Amniotic stem cell (primary cell): ENCODE measurements at regions not wholly inside any gene's neighbourhood (a gene's known extent, or its start where the extent isn't known, plus 50 kb on each side); places are given as distances from the start of the nearest gene placed in this dataset.
A peak's percentile ranks its signal among the peaks of the same experiment; 100 is the strongest.
"Not testable (repeated sequence)": the region's sequence is repeated elsewhere in the genome, so short reads cannot be mapped to it uniquely, and the experiment has no call there.

Experiments
- DNase-seq: peaks from one replicate; lab custom pipeline; 2025; lab: John Stamatoyannopoulos, UW

DNA sequence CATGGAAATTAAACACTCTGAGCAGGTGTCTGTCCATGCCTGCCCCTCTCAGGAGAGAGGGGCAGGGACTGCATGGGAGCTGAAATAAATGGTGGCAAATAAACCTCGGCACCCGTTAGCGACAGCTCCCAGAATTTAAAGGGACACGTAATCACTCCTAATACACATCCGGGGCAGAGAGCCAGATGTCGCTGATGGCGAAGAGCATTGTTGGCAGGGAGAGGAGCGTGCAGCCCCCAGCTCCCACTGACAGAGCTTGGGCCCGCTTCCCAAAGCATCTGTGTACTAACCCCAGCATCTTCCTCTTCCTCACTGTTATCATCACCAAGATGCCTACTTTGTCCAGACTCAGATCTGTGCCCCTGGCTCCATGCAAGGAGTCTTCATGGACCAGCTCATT, 85.8 kb downstream of the IRX5 start:
- no peak for DNase-seq

DNA sequence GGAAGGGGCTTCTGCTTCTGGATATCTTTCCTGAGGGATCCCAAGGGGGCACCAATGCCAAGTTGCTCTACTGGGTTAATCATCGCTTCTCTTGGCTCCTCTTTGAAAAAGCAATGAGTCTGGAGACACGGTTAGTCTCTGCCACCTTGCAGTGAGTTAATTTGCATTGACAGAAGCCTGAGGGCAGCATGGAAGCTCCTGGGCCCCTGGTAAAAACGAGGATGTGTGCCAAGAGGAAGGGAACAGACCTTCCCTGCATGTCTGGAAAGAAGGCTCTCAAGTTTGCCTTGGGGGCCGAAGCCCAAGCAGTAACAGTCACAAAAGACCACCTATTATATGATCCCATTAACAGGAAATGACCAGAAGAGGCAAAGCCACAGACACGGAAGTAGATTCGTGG, 86.7 kb downstream of the IRX5 start:
- no peak for DNase-seq

DNA sequence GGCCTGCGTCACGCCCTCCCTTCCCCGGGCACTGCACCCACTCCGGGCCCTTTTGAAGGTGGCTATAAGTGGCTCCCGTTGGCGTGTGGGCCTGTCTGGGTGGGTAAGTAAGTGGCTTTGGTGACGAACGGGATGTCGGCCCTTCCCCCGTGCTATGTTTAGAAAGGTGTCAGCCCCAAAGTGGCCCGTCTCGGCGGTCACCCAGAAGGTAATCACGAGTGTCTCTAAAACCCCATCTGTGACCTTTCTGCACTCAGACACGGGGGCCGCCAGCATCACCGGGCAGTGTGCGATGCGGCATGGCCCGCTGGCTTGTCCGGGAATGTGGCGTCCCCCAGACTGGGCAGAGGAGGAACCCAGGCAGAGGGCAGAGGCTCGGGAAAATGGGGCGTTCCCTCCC, 88.2 kb downstream of the IRX5 start:
- DNase-seq, result no peak

DNA sequence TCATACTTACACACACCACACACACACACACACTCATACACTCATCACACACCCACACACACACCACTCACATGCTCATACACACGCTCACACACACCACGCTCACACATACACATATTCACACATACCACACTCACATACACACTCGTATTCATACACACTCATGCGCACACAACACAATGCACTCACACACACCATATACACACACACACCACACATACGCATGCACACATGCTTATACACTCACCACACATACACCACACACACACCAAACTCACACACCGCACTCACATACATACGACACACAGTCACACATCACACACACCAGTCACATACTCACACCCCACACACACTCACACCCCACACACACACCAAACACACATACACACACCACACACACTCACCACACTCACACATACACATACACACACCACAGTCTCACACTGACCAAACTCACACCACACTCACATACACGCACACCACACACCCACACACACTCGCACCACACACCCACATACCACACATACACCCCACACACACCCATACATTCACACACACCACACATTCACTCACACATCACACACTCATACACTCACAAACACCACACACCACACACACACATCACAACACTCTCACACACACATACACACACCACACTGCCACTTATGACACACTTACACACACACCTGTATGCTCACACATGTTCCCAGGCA, 88.9 kb downstream of the IRX5 start:
- no peak for DNase-seq

DNA sequence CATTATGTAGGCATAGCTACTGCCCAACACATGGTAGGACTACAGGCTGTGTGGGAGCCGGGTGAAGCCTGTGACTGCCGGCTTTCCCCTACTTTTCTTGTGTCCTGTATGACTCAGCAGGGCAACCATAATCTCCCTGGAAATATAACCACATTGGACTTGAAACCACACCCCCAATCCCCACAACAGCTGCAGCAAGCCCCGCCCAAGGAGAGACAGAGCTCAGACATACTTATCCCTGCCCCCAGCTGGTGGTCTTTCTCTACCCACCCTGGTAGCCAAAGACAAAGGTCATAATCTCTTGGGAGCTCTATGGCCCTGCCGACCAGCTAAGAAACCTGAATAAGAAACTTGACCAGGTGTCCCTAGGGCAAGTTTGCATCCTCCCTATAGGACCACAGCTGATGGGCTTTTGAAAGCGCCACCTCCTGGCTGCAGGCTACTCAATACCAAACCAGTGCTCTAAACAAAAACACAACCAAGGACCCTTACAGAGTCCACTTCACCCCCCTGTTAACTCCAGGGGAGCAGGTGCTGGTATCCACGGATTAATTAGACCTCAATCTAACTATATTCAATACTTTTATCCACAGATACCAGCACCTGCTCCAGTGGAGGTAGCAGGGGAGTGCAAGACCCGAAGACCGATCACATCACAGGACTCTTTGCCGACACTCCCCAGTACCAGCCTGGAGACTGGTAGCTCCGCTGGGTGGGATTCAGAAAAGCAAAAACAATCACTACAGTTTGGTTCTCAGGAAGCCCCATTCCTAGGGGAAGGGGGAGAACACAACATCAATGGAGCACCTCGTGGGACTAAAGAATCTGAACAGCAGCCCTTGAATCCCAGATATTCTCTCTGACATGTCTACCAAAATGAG, 91.2 kb downstream of the IRX5 start:
- DNase-seq, result no peak

DNA sequence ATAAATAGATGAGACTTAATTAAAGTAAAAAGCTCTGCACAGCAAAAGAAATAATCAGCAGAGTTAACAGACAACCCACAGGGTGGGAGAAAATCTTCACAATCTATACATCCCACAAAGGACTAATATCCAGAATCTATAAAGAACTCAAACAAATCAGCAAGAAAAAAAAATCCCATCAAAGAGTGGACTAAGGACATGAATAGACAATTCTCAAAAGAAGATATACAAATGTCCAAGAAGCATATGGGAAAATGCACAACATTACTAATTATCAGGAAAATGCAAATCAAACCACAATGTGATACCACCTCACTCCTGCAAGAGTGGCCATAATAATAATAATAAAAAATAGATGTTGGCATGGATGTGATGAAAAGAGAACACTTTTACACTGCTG, 96.6 kb downstream of the IRX5 start:
- not testable (repeated sequence) for DNase-seq

DNA sequence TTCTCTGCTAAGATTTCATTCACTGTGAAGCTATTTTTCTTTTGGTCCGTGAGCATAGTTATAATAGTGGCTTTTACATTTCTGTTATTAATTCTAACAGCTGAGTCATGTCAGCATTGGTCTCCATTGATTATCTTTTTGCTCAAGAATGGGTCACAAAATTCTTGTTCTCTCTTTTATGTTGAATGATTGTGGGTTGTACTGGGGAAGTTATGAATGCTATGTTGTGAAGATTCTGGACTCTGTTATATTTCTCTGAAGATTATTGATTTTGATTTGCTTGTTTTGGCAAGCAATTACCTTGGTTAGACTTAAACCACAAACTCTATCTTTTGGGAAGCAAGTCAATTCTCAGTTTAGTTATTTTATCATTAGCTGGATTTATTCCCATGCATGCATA, 98.8 kb downstream of the IRX5 start:
- no peak for DNase-seq

DNA sequence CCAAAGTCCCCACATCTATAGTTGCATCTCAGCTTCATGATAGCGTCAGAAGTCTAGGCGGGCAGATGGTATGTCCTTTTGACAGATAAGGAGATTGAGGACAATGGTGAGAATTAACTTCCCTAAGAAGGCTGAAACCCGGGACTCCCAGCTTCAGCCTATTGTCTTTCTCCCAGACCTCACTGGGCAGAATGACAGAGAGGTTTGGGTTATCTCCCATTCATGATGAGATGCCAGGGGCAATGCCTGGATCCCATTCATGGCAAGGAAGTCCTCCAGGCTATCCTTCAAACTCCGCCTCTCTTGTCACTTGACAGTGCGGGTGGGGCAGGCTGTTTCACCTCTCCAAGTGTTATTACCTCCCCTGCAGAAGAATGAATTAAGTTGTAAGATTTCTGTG, 100.3 kb downstream of the IRX5 start:
- no peak for DNase-seq

DNA sequence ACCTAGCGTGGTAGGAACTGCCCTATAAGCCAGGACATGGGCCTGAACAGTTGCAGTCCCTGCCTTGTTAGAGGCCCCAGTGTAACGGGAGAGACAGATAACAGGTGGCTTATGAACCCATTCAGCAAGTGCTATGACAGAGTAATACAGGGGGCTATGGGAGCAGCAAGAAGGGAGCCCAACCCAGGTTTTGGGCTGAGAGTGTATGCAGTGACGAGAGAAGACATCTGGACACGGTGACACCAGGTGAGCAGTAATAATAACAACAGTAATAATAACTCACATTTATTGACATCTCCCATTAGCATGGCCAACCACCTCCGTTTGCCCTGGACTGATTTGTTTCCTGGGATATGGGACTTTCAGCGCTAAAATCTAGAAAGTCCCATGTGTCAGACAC, 100.8 kb downstream of the IRX5 start:
- no peak for DNase-seq

DNA sequence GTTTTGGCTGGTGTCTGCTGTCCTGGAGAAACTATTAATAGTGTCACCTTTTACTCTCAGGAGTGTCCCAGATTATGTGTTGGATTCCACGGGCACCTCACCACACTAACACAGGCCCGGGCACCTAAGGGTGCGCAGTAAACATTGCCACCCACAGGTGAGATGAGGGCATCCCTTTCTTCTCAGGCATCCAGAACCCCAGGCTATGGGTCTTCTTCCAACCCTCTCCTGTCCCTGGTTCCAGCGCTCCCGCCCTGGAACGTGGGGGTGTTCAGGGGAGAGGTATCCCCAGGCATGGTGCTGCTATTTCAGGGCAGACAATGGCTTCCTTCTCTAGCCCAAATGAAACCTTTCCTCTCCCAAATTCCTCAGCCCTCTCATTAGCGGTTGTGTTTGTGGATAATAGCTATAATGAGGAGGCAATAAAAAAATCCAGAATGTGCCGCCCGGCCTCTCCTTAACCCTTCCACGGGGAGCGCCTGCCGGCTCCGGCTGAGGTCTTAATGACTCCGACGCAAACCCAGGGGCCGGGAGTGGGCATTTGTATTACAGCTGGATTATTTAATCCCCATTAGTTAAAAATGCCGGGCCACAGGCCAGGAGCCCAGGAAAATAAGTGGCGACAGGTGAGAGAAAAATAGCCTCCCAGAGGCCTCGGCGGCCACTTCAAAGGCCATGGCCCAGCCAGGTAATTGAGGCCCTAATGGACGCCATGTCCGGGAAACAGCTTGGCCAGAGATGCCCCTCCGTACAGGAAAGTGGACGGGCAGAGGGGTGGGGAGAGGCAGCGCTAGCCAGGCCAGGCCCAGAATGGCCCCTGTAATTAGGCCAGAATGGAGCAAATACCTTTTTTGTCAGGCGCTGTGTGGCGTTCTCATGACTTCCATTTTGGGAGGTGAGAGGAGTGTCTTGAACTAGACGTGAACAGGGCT, 102.8 kb downstream of the IRX5 start:
- no peak for DNase-seq

DNA sequence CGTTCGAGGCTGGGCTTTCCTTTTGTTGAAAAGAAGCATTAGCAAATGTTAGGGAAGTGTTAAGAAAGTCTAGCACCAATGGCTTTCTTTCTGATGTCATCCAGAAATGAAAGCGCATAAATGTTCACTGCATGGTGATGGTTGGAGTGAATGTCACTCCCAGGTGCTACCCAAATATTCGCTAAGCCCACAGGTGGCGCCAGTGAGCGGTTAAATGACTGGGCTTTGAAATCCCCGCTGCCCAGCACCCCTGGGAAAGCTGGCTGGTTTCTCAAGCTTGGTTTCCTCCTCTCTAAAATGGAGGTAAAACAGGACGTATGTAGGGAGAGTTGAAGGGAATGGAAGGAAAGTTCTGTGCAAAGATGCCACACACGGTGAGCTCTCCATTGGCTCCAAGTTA, 104.4 kb downstream of the IRX5 start:
- peak; percentile 10 for DNase-seq

DNA sequence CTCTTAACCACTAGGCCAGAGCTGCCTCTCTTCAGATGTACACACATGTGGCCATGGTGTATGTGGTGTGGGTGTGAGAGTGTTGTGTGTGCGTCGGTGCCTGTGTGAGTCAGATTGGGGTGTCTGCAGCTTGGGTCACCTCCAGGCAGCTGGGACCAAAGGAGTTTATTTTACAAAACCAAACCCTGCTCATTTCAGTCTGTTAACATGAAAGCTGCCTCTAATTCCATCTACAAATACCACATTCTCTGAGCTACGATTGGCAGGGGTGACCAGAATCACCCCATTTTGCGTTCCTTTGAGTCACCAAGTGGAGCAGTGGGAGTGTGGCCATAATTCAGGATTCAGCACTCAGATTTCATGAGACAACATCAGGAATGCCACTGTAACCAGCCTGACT, 105.3 kb downstream of the IRX5 start:
- no peak for DNase-seq

DNA sequence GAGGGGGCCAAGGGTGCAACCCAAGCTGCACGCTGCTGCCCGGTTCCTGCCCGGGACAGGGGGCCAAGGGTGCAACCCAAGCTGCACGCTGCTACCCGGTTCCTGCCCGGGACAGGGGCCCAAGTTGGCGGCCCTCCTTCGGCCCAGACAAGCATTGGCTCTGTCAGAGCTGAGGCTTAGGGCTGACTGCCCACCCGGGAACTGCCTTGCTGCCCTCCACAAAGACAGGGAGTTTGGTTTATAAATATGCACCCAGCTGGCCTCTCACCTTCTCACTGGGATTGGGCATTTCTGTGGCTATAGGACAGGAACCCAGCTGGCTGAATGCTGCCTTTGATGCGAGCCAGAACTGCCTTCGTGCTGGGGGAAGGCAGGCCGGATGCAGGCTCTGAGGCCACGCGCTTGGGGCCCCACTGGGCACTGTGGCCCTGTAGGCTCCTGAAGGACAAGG, 105.7 kb downstream of the IRX5 start:
- DNase-seq, result no peak

DNA sequence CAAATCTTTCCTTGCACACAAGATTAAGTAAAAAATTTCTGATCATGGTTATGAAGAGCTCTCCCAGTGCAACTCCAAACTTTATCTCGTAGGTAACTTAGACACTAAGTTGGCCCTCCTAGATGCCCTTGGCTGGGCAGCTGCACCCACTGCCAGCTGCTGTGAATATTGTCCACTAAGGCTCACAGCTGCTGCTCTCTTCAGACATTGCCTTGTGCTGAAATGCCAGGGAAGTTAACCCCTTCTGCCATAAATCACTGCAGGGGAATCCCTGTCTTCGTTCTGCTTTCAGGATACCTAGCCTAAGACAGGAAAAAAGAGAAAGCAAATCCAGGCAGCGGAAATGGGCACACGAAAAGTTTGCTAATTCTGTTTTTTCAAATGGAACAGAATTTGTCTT, 106.4 kb downstream of the IRX5 start:
- DNase-seq, result no peak

DNA sequence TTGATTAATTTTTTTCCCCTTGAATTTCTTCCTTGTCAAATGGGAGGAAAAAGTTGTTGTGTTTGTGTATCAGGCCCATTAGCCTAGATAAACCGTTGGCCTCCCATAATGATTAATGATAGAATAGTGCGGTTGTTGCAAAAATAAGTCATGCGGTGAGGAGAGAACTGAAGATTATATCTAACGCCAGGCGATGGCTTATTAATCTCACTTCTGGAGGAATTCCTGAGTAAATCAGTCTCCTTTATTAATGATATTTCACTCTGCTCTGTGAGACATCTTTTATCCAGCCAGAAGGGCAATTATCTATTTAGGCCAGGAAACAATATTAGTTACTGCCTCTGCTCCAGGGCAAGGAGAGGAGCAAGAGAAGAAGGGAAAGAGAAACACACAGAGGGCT, 107.3 kb downstream of the IRX5 start:
- no peak for DNase-seq

DNA sequence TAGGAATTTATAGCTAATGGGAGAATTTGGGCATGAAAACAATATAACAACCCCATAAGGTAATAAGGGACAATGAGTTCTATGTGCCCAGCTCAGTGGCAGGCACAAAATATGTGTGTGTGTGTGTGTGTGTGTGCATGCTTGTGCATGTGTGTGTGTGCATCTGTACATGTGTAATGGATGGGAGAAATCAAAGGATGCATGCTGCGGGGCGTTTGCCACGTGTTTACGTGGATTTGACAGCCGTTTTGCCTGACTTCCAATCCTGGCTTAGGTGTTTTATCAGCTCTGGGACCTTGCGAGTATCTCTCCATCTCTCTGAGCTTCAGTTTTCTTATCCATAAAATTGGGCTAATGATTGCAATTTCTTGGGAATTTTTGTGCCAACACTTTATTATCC, 108.4 kb downstream of the IRX5 start:
- DNase-seq, result no peak

DNA sequence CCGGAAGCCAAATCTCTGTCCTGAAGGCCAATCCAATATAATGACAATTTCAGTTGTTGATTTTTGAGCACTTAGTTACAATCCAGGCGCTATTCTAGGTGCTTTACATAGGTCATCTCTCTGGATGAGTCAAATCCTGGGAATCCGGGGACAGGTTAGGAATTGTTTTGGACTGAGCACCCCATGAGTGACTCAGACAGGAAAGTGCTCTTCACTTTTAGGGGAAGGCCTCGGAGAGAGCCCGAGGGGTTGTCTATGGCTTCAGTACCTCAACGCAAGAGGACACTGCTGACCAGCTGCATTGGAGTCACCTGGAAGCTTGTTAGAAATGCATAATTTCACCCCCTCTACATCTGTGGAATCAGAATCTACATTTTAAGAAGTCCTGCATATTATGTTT, 108.8 kb downstream of the IRX5 start:
- no peak for DNase-seq

DNA sequence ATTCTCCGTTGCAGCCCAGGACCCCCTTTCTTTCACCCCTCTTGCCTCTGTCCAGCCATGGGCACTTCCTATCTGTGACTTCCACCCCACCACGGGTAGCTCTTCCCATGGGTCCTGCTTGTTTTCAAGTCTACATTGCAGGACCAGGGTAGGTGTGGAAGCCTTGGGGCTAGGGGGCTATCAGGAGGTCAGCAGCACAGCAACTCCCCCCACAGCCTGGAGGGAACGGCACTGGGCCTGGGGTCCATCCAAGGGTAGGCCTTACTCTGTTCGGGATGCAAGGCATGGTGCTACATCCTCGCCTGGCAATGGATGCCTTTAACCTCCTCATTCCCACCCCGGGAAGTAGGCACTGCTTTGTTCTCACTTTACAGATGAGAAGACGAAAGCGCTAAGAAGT, 109.3 kb downstream of the IRX5 start:
- no peak for DNase-seq

DNA sequence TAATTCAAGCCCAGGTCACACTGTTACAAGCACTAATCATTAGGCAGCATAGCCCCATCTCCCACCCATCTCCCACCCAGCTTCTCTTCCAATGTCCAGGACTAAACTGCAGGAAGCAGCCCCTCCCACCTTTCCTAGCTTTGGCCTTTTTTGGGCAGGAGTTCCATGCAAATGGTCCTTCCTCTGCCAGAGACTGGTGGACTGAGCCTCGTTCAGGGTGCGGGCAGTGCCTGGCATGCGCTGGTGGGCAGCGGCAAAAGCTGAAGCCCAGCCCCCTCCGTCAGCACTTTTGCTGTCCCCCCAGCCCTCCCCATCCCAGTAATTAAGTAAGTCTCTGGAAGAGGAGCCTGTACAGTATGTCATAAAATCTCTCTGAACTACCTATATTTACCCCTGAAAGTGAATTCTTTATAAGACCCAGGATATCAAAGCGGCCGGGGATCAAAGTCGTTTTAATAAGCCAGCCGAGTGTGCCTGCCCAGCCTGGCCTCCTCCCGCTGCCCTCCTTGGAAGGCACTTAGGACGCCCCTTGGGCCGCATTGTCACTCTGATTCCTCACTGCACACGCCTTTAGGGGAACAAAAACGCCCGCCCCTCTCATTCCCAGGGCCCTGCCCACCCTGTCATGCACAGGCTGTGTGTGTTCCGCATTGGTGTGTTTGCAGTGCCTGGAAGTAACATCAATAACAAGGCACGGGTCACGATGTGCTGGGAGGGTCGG, 109.9 kb downstream of the IRX5 start:
- DNase-seq, result no peak

DNA sequence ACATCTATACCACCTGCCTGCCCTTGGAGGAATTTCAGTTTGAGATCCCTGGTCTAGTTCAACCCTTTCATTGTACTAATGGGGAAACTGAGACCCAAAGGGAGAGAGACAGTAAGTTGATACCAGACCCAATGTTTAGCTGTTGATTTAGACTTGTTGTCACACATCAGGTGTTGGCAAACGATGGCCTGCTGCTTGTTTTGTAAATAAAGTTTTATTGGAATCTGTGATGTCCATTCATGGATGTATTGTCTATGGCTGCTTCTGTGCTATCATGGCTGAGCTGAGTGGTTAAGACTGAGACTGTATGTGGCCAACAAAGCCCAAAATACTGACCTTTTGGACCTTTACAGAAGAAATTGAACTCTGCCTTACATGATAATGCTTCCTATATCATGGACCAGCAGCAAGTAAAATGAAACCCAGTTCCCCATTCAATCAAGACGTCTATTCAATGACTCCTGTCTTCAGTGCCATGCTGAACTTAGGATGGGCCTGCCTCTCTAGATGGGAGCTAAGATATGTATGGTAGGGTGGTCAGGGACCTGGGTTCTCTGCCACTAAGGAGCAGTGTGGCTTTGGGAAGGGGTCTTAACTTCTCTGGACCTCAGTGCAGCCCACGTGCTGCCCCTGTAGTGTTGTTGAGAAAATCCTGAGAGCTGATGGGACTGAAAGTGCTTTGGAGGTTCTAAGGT, 111.0 kb downstream of the IRX5 start:
- DNase-seq, result no peak
